GM21423 (cell line): ENCODE measurements at regions not wholly inside any gene's neighbourhood (a gene's known extent, or its start where the extent isn't known, plus 50 kb on each side); places are given as distances from the start of the nearest gene placed in this dataset.

Experiments used
- ATAC-seq: cut with Tn5 transposase; IDR thresholded peaks from one replicate; pipeline ENCODE4 v1.9.1; 2021; ENCODE audit warnings: mild to moderate bottlenecking, moderate library complexity; ENCODE audit not compliant: unreplicated experiment

GRCh38 chr6:19492636-19493405 is 344.3 kb upstream of the ID4 start:
- no peak for ATAC-seq

DNA sequence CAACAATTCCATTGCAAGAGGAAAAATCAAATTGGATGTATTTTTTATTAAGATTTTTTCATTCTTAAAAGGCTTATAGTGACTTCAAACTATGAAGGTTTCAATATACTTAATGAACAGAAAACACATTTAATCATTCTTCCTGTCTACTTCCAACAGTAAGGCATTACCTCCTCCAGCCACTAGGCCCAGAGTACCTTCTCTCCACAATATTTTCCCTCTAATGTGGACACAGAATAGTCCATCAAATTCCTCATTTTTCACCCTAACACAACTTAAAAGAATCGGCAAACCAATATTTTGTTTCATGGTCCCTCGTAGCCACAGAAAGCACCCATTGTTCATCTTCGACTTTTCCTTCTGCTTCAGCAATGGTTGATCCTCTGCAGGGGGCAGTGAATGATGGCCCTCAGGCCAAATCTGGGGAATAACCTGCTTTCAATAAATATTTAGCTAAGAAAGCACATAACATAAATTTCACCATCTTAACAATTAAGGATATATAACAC is 335.4 kb upstream of the ID4 start:
- ATAC-seq: no peak

DNA sequence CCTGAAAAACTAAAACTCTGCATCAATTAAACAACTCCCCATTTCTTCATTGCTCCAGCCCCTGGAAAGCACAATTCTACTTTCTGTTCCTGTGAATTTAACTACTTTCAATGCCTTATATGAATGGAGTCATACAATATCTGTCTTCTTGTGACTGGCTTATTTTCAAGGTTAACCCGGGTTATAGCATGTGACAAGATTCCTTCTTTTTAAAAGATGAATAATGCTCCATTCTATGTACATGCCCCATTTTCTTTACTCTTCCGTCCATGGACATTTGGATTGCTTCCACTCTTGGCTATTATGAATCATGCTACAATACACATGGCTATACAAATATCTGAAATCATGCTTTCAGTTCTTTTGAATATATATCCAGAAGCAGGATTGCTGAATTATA is 334.9 kb upstream of the ID4 start:
- ATAC-seq: no peak

- no peak for ATAC-seq
Measured at GRCh38 chr6:19515939-19516338, 321.2 kb upstream of the ID4 start.

DNA sequence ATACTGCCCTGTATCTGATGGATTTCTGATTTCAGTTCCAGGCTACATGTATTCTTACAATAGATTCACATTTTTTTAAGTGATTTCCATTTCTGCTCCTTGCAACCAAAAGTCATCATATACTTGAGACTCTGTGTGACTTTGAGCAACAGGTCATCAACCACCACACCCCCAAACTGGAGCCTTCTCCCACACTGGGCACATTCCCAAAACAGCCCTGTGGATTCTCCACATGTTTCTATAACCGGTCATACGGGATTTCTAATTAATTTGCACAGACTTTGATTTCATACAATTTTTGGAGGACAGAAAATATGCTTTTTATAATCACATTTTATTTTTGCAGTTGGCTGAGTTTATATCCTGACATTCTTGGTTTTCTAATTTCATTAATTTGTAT is 317.2 kb upstream of the ID4 start:
- ATAC-seq: no peak

- no peak for ATAC-seq
Measured at GRCh38 chr6:19524366-19525186, 312.6 kb upstream of the ID4 start.

DNA sequence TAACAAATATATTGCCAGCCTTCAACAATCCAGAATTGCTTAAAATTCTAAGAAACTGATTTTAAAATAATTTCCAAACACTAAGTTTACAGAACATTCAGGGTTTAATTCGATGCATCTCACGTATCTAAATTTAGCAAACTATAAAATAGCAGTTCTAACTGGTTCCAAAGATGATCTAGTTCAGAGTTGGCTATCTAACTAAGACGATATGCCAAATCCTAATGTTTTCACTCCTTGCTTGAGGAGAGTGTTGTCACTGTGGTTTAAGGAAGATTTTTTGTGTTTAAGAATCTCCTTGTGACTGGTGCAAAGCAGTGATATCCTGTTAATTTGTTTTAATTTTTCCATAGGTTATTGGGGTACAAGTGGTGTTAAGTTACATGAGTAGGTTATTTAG is 311.5 kb upstream of the ID4 start:
- no peak for ATAC-seq

DNA sequence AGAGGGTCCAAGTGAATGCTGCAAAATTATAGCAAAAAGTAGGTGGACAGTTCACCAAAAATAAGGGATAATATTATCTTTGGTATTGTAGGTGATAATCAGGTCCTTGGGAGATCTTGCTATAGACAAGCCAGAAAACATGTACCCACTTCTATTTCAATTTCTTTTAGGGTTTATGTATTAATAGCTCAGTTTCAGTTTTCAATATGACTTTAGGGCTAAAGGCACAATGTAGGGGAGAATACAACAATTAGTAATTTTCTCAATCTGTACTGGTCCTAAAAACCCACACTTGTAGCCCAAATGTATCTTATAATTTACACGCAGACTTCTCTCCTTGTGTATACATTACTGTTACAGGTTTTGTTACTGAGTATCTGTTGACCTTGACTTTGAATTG is 307.0 kb upstream of the ID4 start:
- ATAC-seq: no peak

DNA sequence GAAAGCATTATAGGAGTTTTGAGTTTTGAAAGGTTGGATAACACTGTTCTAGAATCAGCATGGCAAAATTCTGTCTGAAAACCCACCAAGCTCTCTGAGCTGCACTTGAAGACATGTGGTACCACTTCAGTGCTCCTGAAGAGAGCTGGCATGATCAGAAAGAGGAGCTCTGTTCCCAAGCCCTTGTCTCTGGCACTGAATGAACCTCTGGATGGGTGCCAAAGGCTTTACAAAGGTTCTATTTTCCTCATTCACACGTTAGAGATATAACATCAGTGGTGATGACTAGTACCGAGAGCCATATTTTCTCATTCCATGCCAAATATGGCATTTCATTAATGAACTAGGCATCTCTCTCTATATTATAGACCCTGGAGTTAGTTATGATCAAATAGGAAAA is 301.8 kb upstream of the ID4 start:
- ATAC-seq: no peak

GRCh38 chr6:19536838-19537237 is 300.3 kb upstream of the ID4 start:
- no peak for ATAC-seq

DNA sequence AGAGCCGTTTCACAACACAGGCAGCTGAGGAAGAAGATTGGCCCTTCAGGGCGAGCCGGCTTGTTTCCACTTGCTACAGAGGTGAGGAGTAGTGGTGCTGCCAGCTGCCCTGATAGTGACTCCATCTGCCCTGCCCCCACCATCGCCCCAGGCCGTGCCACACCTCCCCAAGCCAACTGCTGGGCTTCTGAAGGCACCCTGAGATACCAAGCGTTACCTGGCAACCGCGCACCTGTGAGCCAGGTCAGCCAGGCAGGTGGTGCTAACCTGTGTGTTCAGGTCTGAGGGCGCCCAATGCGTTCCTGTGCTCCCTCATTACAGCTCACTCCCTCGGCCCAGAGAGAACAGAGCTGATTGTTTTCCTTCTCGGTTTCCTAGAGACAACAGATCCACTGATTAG is 299.1 kb upstream of the ID4 start:
- no peak for ATAC-seq

GRCh38 chr6:19547507-19547906 is 289.7 kb upstream of the ID4 start:
- no peak for ATAC-seq

- ATAC-seq: no peak
Measured at GRCh38 chr6:19549109-19549508, 288.1 kb upstream of the ID4 start.

DNA sequence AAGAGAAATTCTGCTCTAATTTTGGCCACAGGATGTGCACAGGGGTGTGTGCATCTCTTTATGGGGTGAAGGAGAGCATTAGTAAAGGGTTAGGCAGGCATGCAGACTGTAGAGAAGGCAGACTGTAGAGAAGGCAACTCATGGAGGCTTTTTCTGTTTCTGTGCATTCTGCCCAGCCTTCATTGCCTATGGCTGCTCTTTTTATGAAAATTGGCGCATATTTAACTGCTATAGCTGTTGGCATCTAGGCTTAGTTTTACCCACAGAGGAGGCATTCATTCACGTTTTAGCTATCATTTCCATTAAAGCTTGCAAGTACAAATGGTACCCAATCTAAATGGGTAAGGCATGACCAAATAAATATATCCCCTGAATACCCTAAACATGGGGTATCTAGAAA is 286.8 kb upstream of the ID4 start:
- ATAC-seq: no peak

- no peak for ATAC-seq
Measured at GRCh38 chr6:19551611-19552010, 285.6 kb upstream of the ID4 start.

DNA sequence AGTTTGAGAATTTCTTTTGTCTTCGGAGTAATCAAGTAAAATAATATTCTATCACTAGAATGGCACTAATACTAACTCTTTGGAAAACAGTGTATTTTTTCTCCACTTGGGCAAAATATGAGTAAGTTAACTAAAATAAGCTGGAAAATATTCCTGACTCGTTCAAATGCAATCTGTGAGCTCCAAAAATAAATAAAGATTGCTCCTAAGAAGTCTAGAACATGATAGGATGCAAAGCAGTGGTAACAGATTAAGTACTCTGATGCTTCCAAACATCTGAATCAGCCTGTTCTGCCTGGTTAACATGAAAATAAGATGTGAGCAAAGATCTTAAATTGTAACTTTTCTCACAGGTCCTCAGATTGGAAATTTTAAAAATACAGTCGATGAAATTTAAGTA is 285.1 kb upstream of the ID4 start:
- ATAC-seq: no peak

GRCh38 chr6:19552588-19552987 is 284.6 kb upstream of the ID4 start:
- no peak for ATAC-seq

DNA sequence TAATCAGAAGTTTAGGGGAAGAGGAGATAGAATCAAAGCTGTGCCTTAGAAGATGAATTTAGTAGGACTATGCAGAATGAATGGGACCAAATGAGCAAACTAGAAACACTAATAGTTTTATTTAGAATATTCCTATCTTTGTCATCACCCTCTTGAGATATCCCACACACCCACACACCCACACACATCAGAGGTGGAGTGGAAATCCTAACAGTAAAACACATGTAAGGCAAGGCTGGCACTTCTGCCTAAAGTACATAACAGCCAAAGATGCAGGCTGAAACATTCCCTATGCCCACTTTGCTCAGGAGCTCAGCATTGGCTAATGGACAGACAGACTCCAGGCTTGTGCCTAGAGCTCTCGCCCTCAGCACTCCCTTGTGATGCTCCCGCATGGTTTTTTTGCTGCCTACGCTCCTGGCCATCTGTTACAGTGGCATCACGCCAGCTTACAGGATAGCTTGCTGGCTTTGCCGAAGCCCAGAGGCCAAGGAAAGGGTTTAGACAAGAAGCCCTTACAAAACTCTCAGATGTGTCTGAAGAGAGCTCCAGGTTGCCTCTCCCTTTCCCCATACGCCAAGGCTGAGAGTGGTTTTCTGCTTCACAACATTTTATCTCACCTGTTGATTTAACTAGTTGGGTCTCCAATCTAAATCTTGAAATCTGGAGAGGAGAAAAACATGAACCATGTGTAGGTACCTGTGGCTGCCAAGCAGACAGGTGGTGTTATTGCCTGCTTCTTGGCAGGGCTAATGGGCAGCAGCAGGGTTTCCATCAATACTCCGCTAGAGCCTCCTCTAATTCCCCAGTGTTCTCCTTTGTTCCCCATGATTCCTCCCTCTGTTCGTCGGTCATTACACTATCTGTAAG is 282.6 kb upstream of the ID4 start:
- no peak for ATAC-seq

- ATAC-seq: no peak
Measured at GRCh38 chr6:19557191-19557590, 280.0 kb upstream of the ID4 start.

- no peak for ATAC-seq
Measured at GRCh38 chr6:19558201-19558600, 279.0 kb upstream of the ID4 start.

GRCh38 chr6:19558934-19559333 is 278.2 kb upstream of the ID4 start:
- no peak for ATAC-seq
